Neural crest cell (in vitro differentiated cells): ENCODE measurements at regions not wholly inside any gene's neighbourhood (a gene's known extent, or its start where the extent isn't known, plus 50 kb on each side); places are given as distances from the start of the nearest gene placed in this dataset.
"Not testable (repeated sequence)": the region's sequence is repeated elsewhere in the genome, so short reads cannot be mapped to it uniquely, and the experiment has no call there.

ENCODE experiments used
- DNase-seq: peaks from one replicate; pipeline ENCODE4 v3.0.0; 2021; ENCODE audit warnings: low read depth, mixed read lengths, low spot score
- H3K27ac Mint-ChIP-seq: one replicate; pipeline ENCODE4 v1.8.0; 2021; ENCODE audit warnings: mild to moderate bottlenecking, mixed read lengths; ENCODE audit not compliant: unreplicated experiment
- H3K27me3 Mint-ChIP-seq: 2 replicates; pipeline ENCODE4 v1.8.0; 2021; ENCODE audit warnings: low read depth, mild to moderate bottlenecking, mixed read lengths
- H3K36me3 Mint-ChIP-seq: 2 replicates; pipeline ENCODE4 v1.8.0; 2021; ENCODE audit warnings: low read depth, mild to moderate bottlenecking, mixed read lengths
- H3K4me1 Mint-ChIP-seq: 2 replicates; pipeline ENCODE4 v1.8.0; 2021; ENCODE audit warnings: mixed read lengths
- H3K4me3 Mint-ChIP-seq: one replicate; pipeline ENCODE4 v1.8.0; 2021; ENCODE audit warnings: mild to moderate bottlenecking, mixed read lengths
- H3K9me3 Mint-ChIP-seq: 2 replicates; pipeline ENCODE4 v1.8.0; 2021; ENCODE audit warnings: mixed read lengths
- CTCF ChIP-seq: fragments of 200-600 bp; sonication (generic); conservative IDR thresholded peaks from 2 replicates; pipeline ENCODE4 v1.5.0; 2021; ENCODE audit warnings: antibody characterized with exemption, mild to moderate bottlenecking

- Mint-ChIP-seq H3K27ac (no peak overlapping the region), H3K4me3 (no peak overlapping the region), H3K27me3 (no peaks in the 10 kb centered on the region), H3K9me3 (peaks cover 3% of the 10 kb centered on the region), H3K4me1 (peaks cover 3% of the 10 kb centered on the region), H3K36me3 (peaks cover 2% of the 10 kb centered on the region)
- TF ChIP-seq CTCF = no peak
- DNase-seq = no peak
These were observed 115.8 kb upstream of the LIFR start for GRCh38 chr5:38672059-38672788.

- peaks cover 3% of the 10 kb centered on the region for H3K4me1 Mint-ChIP-seq
- H3K4me3 Mint-ChIP-seq = no peak overlapping the region
- no peak for DNase-seq
- no peak overlapping the region for H3K27ac Mint-ChIP-seq
- H3K36me3 Mint-ChIP-seq = peaks cover 2% of the 10 kb centered on the region
- no peaks in the 10 kb centered on the region for H3K27me3 Mint-ChIP-seq
- H3K9me3 Mint-ChIP-seq = peaks cover 3% of the 10 kb centered on the region
- peak; percentile 11 for TF ChIP-seq CTCF
These were observed 117.2 kb upstream of the LIFR start for GRCh38 chr5:38673671-38674071.

GRCh38 chr5:38675443-38675842 is 119.0 kb upstream of the LIFR start:
- Mint-ChIP-seq H3K36me3 (peaks cover 2% of the 10 kb centered on the region), H3K9me3 (peaks cover 3% of the 10 kb centered on the region), H3K27me3 (no peaks in the 10 kb centered on the region), H3K4me1 (peaks cover 3% of the 10 kb centered on the region), H3K4me3 (no peak overlapping the region), H3K27ac (no peak overlapping the region)
- TF ChIP-seq CTCF = no peak
- no peak for DNase-seq

- no peak for TF ChIP-seq CTCF
- no peak overlapping the region for H3K27ac Mint-ChIP-seq
- H3K27me3 Mint-ChIP-seq = no peaks in the 10 kb centered on the region
- peaks cover 2% of the 10 kb centered on the region for H3K36me3 Mint-ChIP-seq
- H3K4me3 Mint-ChIP-seq = no peak overlapping the region
- DNase-seq = no peak
- H3K4me1 Mint-ChIP-seq = peaks cover 6% of the 10 kb centered on the region
- peaks cover 3% of the 10 kb centered on the region for H3K9me3 Mint-ChIP-seq
These were observed 121.2 kb upstream of the LIFR start for GRCh38 chr5:38677636-38678035.

- DNase-seq = no peak
- peaks cover 2% of the 10 kb centered on the region for H3K36me3 Mint-ChIP-seq
- no peak for TF ChIP-seq CTCF
- no peak overlapping the region for H3K4me3 Mint-ChIP-seq
- peaks cover 6% of the 10 kb centered on the region for H3K4me1 Mint-ChIP-seq
- peaks cover 6% of the 10 kb centered on the region for H3K9me3 Mint-ChIP-seq
- no peaks in the 10 kb centered on the region for H3K27me3 Mint-ChIP-seq
- H3K27ac Mint-ChIP-seq = no peak overlapping the region
These were observed 121.6 kb upstream of the LIFR start for GRCh38 chr5:38678076-38678475.

- not testable (repeated sequence) for H3K27me3 Mint-ChIP-seq, H3K36me3 Mint-ChIP-seq, DNase-seq, H3K4me1 Mint-ChIP-seq, H3K27ac Mint-ChIP-seq, H3K4me3 Mint-ChIP-seq, H3K9me3 Mint-ChIP-seq
These were observed 122.3 kb upstream of the LIFR start for GRCh38 chr5:38678697-38679096.
